ENCODE measurements at regions not wholly inside any gene's neighbourhood (a gene's known extent, or its start where the extent isn't known, plus 50 kb on each side); places are given as distances from the start of the nearest gene placed in this dataset.
A peak's percentile ranks its signal among the peaks of the same experiment; 100 is the strongest.

- H4K20me1 ChIP-seq: no peaks in the 10 kb centered on the region
- no peak overlapping the region for H3K4me2 ChIP-seq
- peaks cover 12% of the 10 kb centered on the region for H3K4me1 ChIP-seq
- H3K9me3 ChIP-seq: no peaks in the 10 kb centered on the region
- H3K36me3 ChIP-seq: no peaks in the 10 kb centered on the region
- TF ChIP-seq Cebpa-rat (IDR thresholded peaks at IDR 0.05): no peak
- H3K4me3 ChIP-seq: no peak overlapping the region
- no peaks in the 10 kb centered on the region for H3K27me3 ChIP-seq
- no peak overlapping the region for H3K9ac ChIP-seq
- no peak overlapping the region for H3K27ac ChIP-seq
Measured at GRCh38 chr3:86738684-86739083, 252.3 kb downstream of the VGLL3 start.

GRCh38 chr3:86737517-86737916, 253.4 kb downstream of the VGLL3 start:
- no peak overlapping the region for H3K27ac ChIP-seq
- no peaks in the 10 kb centered on the region for H3K27me3 ChIP-seq
- H3K36me3 ChIP-seq: no peaks in the 10 kb centered on the region
- no peak overlapping the region for H3K4me3 ChIP-seq
- no peak overlapping the region for H3K9ac ChIP-seq
- peaks cover 11% of the 10 kb centered on the region for H3K9me3 ChIP-seq
- TF ChIP-seq Cebpa-rat (IDR thresholded peaks at IDR 0.05): no peak
- no peak overlapping the region for H3K4me2 ChIP-seq
- H4K20me1 ChIP-seq: no peaks in the 10 kb centered on the region
- H3K4me1 ChIP-seq: peaks cover 12% of the 10 kb centered on the region

- no peak overlapping the region for H3K9ac ChIP-seq
- H4K20me1 ChIP-seq: no peaks in the 10 kb centered on the region
- H3K27me3 ChIP-seq: no peaks in the 10 kb centered on the region
- no peak for TF ChIP-seq Cebpa-rat (IDR thresholded peaks at IDR 0.05)
- H3K36me3 ChIP-seq: no peaks in the 10 kb centered on the region
- H3K4me3 ChIP-seq: no peak overlapping the region
- no peak overlapping the region for H3K27ac ChIP-seq
- no peak overlapping the region for H3K4me2 ChIP-seq
- H3K4me1 ChIP-seq: peaks cover 29% of the 10 kb centered on the region
- H3K9me3 ChIP-seq: peaks cover 24% of the 10 kb centered on the region
Measured at GRCh38 chr3:86733257-86733656, 257.7 kb downstream of the VGLL3 start.

- H3K27me3 ChIP-seq: no peaks in the 10 kb centered on the region
- peaks cover 24% of the 10 kb centered on the region for H3K9me3 ChIP-seq
- H3K9ac ChIP-seq: no peak overlapping the region
- H4K20me1 ChIP-seq: no peaks in the 10 kb centered on the region
- no peak overlapping the region for H3K27ac ChIP-seq
- no peaks in the 10 kb centered on the region for H3K36me3 ChIP-seq
- H3K4me3 ChIP-seq: no peak overlapping the region
- peak overlapping the region; percentile 50 for H3K4me2 ChIP-seq
- H3K4me1 ChIP-seq: peaks cover 23% of the 10 kb centered on the region
- no peak for TF ChIP-seq Cebpa-rat (IDR thresholded peaks at IDR 0.05)
Measured at GRCh38 chr3:86731501-86731901, 259.4 kb downstream of the VGLL3 start.

DNA sequence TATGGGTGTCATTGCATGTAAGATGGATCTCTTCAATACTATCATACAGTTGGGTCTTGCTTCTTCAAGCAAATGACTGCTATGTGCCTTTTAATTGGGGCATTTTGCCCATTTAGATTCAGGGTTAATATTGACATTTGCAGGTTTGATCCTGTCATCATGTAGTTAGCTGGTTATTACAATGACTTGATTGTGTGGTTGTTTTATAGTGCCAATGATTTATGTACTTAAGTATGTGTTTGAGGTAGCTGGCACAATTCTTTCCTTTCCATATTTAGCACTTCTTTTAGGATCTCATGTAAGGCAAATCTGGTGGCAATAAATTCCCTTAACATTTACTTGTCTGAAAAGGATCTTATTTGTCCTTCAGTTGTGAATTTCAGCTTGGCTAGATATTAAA, 267.5 kb downstream of the VGLL3 start:
- no peak for TF ChIP-seq Cebpa-rat (IDR thresholded peaks at IDR 0.05)
- Histone ChIP-seq H3K36me3 (no peaks in the 10 kb centered on the region), H3K27ac (no peak overlapping the region), H3K27me3 (no peaks in the 10 kb centered on the region), H3K9ac (no peak overlapping the region), H3K4me2 (no peak overlapping the region), H3K9me3 (no peaks in the 10 kb centered on the region), H4K20me1 (no peaks in the 10 kb centered on the region), H3K4me1 (no peaks in the 10 kb centered on the region), H3K4me3 (no peak overlapping the region)

DNA sequence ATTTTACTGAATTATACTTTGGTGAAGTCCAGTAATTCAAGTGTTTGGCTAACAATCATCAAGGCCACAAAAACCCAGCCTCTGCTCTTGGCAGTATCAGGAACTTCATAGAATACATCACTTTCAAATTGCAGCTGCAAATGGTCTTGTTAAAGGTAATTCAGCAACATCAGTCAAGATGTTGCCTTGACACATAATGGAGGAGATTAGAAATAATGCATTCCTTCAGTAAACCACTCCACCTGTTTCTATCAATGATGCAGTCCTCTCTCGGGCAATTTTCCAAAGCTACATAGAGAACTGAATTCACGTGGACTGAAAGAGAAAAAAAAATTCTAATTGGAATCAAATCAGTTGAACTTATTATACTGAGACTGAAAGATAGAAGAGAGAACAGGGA, 279.3 kb downstream of the VGLL3 start:
- Histone ChIP-seq H3K9ac (no peak overlapping the region), H3K4me1 (no peaks in the 10 kb centered on the region)

DNA sequence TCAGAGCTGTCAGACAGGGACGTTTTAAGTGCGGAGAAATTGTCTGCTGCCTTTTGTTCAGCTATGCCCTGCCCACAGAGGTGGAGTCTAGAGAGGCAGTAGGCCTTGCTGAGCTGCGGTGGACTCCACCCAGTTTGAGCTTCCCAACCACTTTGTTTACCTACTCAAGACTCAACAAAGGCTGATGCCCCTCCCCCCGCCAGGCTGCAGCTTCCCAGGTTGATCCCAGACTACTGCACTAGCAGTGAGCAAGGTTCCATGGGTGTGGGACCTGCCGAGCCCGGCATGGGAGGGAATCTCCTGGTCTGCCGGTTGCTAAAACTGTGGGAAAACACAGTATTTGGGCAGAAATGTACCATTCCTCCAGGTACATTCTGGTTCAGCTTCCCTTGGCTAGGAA, 282.1 kb downstream of the VGLL3 start:
- no peak for TF ChIP-seq Cebpa-rat (IDR thresholded peaks at IDR 0.05)
- Histone ChIP-seq H3K27ac (no peak overlapping the region), H3K4me3 (no peak overlapping the region), H3K4me2 (no peak overlapping the region), H3K9me3 (no peaks in the 10 kb centered on the region), H3K9ac (no peak overlapping the region), H3K36me3 (no peaks in the 10 kb centered on the region), H3K4me1 (no peaks in the 10 kb centered on the region), H4K20me1 (no peaks in the 10 kb centered on the region), H3K27me3 (no peaks in the 10 kb centered on the region)

More for the DNA sequence above, 279.3 kb downstream of the VGLL3 start:
- Histone ChIP-seq H3K4me2 (no peak overlapping the region), H3K4me3 (no peak overlapping the region), H3K27me3 (no peaks in the 10 kb centered on the region), H3K36me3 (no peaks in the 10 kb centered on the region), H4K20me1 (no peaks in the 10 kb centered on the region), H3K27ac (no peak overlapping the region), H3K9me3 (0 out of 2 replicates have a peak, but pooled peaks cover 3% of the 10 kb centered on the region)
- TF ChIP-seq Cebpa-rat (IDR thresholded peaks at IDR 0.05): no peak

DNA sequence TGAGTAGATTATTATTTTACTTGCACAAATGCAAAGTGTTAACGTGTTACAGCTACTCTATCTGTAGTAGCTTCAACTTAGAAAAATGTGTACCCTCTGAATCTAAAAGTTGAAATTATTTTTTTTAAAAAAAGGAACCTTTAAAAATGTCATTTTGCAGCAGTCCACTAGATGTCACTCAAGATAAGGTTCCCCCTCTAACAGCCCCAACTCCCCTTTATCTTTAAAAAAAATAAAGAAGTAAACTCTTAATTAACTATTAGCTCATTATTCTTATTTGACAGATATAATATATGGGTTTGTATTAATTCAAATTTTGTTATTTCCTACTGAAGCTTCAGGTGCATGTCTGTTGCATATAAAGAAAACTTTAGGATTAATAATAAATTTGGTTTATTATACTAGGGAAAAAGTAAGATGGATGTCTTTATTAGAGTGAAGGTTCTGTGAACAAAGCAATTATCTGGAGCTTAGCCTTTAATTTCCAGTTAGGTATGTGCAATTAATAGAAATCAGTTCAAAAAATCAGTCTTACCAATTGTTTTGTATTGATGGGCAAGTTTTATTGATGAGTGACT, 288.5 kb downstream of the VGLL3 start:
- no peak overlapping the region for H3K9ac ChIP-seq
- no peaks in the 10 kb centered on the region for H3K9me3 ChIP-seq
- no peaks in the 10 kb centered on the region for H3K27me3 ChIP-seq
- no peak overlapping the region for H3K27ac ChIP-seq
- no peak overlapping the region for H3K4me2 ChIP-seq
- no peaks in the 10 kb centered on the region for H4K20me1 ChIP-seq
- H3K4me1 ChIP-seq: no peaks in the 10 kb centered on the region
- H3K4me3 ChIP-seq: no peak overlapping the region
- H3K36me3 ChIP-seq: no peaks in the 10 kb centered on the region
- no peak for TF ChIP-seq Cebpa-rat (IDR thresholded peaks at IDR 0.05)

- TF ChIP-seq Cebpa-rat (IDR thresholded peaks at IDR 0.05): no peak
- H3K9me3 ChIP-seq: no peaks in the 10 kb centered on the region
- no peaks in the 10 kb centered on the region for H3K27me3 ChIP-seq
- no peak overlapping the region for H3K4me2 ChIP-seq
- H3K9ac ChIP-seq: no peak overlapping the region
- no peak overlapping the region for H3K27ac ChIP-seq
- no peaks in the 10 kb centered on the region for H3K36me3 ChIP-seq
- no peaks in the 10 kb centered on the region for H3K4me1 ChIP-seq
- H4K20me1 ChIP-seq: no peaks in the 10 kb centered on the region
- no peak overlapping the region for H3K4me3 ChIP-seq
Measured at GRCh38 chr3:86695752-86696151, 295.2 kb downstream of the VGLL3 start.

- H3K9me3 ChIP-seq: no peaks in the 10 kb centered on the region
- no peaks in the 10 kb centered on the region for H4K20me1 ChIP-seq
- H3K4me1 ChIP-seq: no peaks in the 10 kb centered on the region
- no peak overlapping the region for H3K4me2 ChIP-seq
- TF ChIP-seq Cebpa-rat (IDR thresholded peaks at IDR 0.05): no peak
- H3K4me3 ChIP-seq: no peak overlapping the region
- H3K36me3 ChIP-seq: no peaks in the 10 kb centered on the region
- H3K9ac ChIP-seq: no peak overlapping the region
- no peaks in the 10 kb centered on the region for H3K27me3 ChIP-seq
- H3K27ac ChIP-seq: no peak overlapping the region
Measured at GRCh38 chr3:86673991-86674390, 317.0 kb downstream of the VGLL3 start.

DNA sequence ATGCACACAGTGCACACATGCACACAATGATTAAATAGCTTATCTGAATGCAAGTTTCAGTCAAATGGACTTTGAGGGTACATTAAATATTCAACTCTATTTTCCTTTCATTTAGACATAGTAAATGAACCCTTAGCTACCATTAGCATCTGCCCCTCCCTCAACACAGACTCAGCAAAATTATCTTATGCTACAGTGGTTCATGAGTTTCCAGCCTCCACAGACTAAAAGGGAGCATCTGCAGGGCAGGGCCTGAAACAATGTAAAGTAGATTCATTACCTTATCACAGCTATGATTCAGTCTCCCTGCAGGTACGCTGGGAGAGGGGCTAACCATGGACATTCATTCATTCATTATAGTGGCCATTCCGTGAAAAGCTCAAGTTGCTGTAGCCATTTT, 329.1 kb downstream of the VGLL3 start:
- Histone ChIP-seq H3K4me2 (no peak overlapping the region), H3K36me3 (no peaks in the 10 kb centered on the region), H4K20me1 (no peaks in the 10 kb centered on the region), H3K9me3 (no peaks in the 10 kb centered on the region), H3K27ac (no peak overlapping the region), H3K4me3 (no peak overlapping the region), H3K4me1 (no peaks in the 10 kb centered on the region), H3K9ac (no peak overlapping the region), H3K27me3 (no peaks in the 10 kb centered on the region)
- TF ChIP-seq Cebpa-rat (IDR thresholded peaks at IDR 0.05): no peak
